ENCODE measurements at regions not wholly inside any gene's neighbourhood (a gene's known extent, or its start where the extent isn't known, plus 50 kb on each side); places are given as distances from the start of the nearest gene placed in this dataset.

- TF ChIP-seq REST (IDR thresholded peaks at IDR 0.05; ENCODE audit: low read depth) (no peak), ZFX (IDR thresholded peaks at IDR 0.05) (no peak), JUND (IDR thresholded peaks at IDR 0.05) (no peak)
Measured at GRCh38 chr2:43033016-43033270, 193.5 kb downstream of the ZFP36L2 start (continued).

- H2AFZ ChIP-seq (ENCODE audit: low read depth, low read length, poor library complexity, severe bottlenecking) = no peak overlapping the region
- no peaks in the 10 kb centered on the region for H3K9me2 ChIP-seq (ENCODE audit: insufficient read depth)
- no peak overlapping the region for H3K9ac ChIP-seq (ENCODE audit: low read length)
Measured at GRCh38 chr2:43032213-43033015, 194.0 kb downstream of the ZFP36L2 start.

More at GRCh38 chr2:43032213-43033015, 194.0 kb downstream of the ZFP36L2 start:
- BruUV-seq (replicated peaks) = no TSS peak
- Histone ChIP-seq H3K9me3 (ENCODE audit: control insufficient read depth in 1 of 2, insufficient read depth in 1 of 2, low read depth in 1 of 2, low read length in 2 of 2) (no peaks in the 10 kb centered on the region), H4K20me1 (ENCODE audit: insufficient read depth) (no peaks in the 10 kb centered on the region), H3K4me1 (ENCODE audit: control insufficient read depth in 1 of 2, insufficient read depth in 2 of 2, low read length in 2 of 2) (no peaks in the 10 kb centered on the region), H3K4me2 (ENCODE audit: low read length) (no peak overlapping the region), H3K27ac (ENCODE audit: low read depth, low read length) (no peak overlapping the region), H3K27me3 (ENCODE audit: insufficient read depth, low read length) (0 out of 2 replicates have a peak, but pooled peaks cover 2% of the 10 kb centered on the region), H3K4me3 (replicated peaks in 1 of 2; ENCODE audit: low read depth in 1 of 2, low read length in 2 of 2) (no peak overlapping the region), H3K79me2 (ENCODE audit: insufficient read depth, low read length) (no peaks in the 10 kb centered on the region), H3K36me3 (ENCODE audit: control insufficient read depth in 1 of 2, insufficient read depth in 2 of 2, low read length in 2 of 2) (no peaks in the 10 kb centered on the region)
- no peak for DNase-seq (ENCODE audit: low read depth, low spot score)
- ChIA-PET RAD21 (ENCODE audit: low non-redundant PET in 1 of 2, low total read pairs in 2 of 2, uncharacterized antibody in 2 of 2, unreplicated experiment in 2 of 2) (no interaction called here), CTCF (interaction anchor here (0.6 kb wide), 1 partner anchor 8 kb away, joined by 4 read pairs; no protein-coding TSS in a partner anchor), POLR2A (no interaction called here)
- intact Hi-C loops (cut with micrococcal nuclease) = no loop called here
- no peak for TF ChIP-seq ZBTB33 (IDR thresholded peaks at IDR 0.05; ENCODE audit: extremely low read depth, insufficient replicate concordance, low read length)
- no peak for TF ChIP-seq ZFX (IDR thresholded peaks at IDR 0.05)
- no peak for TF ChIP-seq MAX (IDR thresholded peaks at IDR 0.05)
- TF ChIP-seq YY1 (IDR thresholded peaks at IDR 0.05; ENCODE audit: extremely low read depth, insufficient replicate concordance, low read depth, low read length) = no peak
- TF ChIP-seq CBX3 (IDR thresholded peaks at IDR 0.05; ENCODE audit: low read depth) = no peak
- no peak for TF ChIP-seq RAD21 (IDR thresholded peaks at IDR 0.05; ENCODE audit: low read depth)
- no peak for TF ChIP-seq POLR2AphosphoS5 (IDR thresholded peaks at IDR 0.05; ENCODE audit: low read depth, low read length)
- no peak for TF ChIP-seq JUND (IDR thresholded peaks at IDR 0.05)
- ATAC-seq = no peak
